MV-4-11 (cell line): ENCODE measurements at regions not wholly inside any gene's neighbourhood (a gene's known extent, or its start where the extent isn't known, plus 50 kb on each side); places are given as distances from the start of the nearest gene placed in this dataset.

ENCODE experiments used
- DNase-seq: peaks from one replicate; lab custom pipeline; 2025; lab: John Stamatoyannopoulos, UW

DNA sequence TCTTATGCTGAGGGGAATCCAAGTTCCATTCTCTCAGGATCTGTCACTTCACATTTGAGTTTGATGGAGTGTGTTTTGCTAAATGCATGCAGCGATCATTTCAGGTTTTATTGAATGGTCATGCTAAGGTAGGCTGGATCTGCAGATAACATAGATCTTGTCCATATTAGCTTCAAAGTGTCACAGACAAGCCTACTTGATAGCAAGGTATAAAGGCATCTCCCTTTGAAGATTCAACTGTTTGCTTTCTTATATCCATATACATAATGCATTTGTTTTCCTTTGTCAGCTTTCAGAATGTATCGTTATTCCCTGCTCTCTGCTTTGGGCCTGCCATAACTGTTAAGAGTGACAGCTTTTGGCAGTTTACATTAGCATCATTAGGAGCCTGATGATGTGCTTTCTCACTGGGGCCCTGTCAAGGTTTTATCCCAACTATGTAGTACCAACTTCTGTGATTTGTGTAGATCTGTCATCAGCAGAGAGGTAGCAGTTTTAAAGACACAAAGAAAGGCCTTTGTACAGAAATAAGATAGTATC is 604.3 kb upstream of the CDH7 start:
- DNase-seq, result no peak

DNA sequence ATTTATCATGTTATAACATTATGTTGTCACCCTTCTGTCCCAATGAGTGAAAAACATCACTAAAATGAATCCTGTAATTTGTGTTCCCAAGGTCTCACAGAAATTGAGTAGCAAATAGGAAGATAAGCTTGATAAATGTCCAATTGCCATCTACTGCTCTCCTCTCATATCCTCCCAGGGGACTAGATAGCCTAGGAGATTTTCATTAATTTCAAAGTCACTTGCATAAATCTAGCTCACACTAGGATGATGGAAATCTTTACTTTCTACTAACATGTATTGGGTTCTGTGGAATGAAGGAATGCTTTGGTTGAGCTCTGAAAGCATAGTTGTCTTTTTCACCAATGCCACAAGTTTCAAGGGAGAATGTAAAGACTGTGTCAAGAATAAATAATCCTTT is 605.5 kb upstream of the CDH7 start:
- no peak for DNase-seq

DNA sequence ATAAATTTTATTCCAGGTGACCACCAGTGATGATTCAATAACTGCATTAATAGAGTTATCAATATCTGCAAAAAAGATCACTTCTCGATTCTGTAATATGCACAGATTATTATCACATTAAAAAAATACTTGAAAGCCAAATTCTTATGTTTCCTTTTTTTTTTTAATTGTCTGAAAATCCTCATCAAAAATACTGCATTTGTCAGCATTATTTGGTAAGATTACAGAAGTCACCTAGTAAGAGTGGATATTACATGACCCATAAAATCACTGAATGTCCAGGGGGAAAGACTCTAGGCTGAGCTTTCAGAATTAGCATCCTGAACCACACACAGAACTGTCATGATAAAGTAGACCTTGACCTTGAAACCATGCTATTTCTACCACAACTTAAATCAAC is 617.2 kb upstream of the CDH7 start:
- no peak for DNase-seq

DNA sequence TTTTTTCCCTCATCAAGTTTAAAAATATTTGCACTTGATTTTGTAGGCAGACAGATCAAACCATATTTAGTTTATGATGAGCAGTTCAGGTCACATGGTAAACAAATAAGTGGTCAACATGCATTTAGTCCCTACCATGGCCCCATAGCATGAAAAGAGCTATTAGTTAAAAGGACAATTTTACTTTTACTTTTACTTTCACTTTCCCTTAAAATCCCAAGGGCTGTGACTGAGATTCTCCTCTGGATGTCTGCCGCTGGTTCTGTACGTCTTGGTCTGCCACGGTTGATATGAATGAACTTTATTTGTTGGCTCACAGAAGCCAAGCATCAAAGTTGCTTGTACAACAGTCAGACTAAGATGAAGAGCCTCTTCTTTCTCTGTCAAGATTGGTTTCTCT is 626.2 kb upstream of the CDH7 start:
- DNase-seq, result no peak

DNA sequence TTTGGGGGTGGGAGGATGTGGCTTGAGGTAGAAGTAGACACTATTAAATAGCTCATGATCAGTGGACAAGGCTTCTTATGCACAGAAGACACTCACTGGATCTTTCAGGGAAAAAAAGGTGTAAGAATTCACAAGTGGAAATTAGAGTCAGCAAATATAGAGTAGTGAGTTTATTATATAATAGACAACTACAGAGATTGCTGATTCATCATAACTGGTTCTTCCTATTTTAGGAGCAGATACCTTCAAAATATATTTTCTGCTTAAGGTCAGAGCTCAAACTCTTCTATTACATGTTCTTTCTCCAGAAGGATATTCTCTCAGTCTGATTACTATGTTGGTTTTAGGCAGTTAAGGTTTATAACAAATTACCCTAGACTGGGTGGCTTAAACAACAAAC is 646.9 kb upstream of the CDH7 start:
- DNase-seq, result no peak

DNA sequence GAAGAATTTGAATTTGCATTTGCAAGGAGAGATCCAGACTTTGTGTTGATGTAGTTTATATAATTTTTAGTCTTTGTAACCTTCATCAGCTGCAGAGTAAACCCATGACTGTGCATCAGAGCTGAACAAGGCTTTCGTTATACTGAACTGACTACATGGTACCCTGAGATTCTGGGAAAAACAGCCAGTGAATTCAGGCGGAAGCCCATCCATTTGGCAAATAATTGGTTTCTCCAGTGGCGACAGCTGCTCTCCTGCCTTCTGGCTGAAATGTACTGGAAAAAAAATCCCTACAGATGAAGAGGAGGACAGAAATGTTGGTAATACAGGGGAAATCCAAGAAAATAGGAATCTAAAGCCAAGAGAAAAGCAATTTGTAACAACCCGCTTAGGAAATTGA is 657.5 kb upstream of the CDH7 start:
- DNase-seq, result no peak

DNA sequence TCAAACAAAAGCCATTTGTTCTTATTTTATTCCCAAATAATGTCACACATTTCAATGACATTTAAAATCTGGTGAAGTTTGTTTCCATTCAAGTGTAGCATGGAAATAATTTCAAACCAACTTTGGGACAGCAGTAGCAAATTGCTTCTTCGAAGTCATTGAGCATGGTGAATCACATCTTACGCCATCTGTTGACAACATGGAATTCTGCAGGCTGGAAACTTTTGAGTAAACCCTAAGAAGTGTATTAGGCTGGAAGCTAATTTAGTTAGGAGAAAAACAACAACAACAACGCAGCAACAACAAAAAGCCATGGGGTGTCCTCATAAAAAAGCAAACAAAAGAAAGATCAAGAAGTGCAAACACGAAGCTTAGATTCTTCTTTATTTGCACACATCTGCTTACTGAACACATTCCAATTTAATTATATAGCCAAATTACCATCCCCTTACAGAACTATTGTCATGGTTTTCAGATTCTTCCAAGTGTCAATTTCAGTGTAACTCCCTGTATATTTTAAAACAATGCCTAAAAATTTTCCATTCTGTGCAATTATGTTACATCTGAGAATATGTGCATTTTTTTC is 659.0 kb upstream of the CDH7 start:
- DNase-seq, result peak; percentile 12

DNA sequence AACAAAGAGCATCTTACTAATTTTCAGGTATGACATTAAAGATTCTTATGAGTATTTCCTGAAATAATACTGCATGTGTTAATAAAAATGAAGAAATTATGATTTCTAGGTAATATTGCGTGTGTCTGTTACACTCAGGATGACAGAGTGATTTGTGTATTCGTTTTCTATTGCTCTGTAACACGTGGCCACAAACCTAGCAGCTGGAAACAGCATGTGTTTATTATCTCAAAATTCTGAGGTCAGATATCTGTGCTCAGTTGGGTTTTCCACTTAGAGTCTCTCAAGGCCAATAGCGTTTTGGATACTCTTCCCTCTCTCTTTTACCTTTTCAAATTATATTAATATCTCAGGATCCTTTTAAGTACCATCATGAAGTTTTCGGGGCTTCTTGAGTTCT is 667.9 kb upstream of the CDH7 start:
- DNase-seq, result no peak

DNA sequence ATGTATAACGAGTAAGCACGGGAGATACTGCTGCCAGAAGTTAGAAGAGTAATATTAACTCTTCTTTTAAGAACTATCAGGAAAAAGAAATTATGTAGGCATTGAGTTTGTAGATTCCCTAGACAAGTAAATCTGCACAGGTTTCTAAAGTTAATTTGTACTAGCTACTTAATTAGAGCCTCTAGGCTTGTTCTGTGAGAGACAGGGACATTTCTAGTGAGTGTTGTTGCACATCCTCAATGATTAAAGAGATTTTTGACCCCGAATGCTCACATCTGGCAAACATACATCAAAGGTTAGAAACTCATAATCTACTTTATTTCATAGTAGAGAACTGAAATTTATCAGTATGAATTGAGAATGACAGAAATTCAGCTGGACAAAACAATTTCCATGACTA is 669.0 kb upstream of the CDH7 start:
- no peak for DNase-seq

DNA sequence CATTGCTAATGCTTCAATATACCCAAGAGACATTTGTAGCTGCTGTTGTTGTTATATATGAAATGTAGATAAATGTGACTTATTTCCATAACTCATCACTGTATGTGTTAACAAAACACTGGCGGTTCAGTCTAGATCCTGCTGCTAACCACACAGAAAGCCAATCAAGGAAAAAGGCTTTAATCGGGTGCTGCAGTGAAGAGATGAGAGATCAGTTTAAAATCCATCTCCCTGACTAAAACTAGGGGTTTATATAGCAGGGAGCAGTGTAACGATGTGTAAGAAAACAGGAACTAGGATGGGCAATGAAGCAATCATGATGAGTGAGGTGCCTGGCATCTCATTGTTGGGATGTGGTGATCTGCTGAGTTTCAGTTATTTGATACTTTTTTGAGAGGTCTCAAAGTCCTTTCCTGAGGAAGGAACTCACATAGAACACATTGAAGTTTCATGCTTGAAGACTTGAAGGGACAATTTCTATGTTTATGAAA is 677.7 kb upstream of the CDH7 start:
- DNase-seq, result peak; percentile 38

DNA sequence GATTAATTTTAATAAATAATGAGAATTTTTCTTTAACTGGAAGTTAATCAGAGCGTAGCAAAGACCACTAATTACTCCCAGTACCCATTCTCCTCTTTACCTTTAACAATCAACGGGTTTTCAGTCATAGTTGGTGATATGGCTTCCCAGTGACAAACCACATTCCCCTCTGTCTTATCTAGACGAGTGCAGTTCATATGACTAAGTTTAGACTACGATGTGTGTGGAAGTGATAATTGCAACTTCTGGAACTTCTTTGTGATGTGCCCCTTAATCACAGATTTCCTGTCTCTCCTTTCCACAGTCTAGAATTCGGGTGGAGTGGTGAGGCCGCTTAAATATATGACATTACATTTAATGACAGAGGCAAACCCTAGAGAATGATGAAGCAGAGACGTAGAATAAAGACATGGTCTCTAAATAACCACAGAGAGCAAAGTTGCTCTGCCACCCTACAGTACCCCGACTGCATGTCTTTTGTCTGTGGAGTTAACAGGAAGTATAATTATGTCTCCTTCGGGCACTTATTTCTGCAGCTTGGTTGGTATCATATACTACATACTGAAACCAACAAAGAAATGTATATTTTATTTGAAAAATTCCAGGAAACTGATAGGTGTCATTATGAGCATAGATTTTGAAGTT is 693.3 kb upstream of the CDH7 start:
- no peak for DNase-seq

DNA sequence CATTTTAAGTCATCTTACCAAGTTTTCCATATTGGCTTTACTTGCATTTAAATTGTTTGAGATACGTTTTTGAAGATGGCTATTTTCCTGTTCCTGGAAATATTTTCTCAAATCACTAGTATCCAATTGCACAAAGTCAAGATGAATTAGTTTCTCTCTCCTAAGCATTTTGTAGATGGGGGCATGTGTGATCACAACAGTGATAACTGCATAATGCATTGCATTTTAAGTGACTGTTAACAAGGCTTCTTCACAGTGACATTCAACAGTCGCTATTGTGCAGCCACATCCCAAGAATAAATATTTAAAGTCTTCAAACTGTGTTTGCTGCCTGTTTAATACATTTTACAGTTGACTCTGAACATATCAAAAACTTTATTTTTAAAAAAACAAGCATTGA is 694.2 kb upstream of the CDH7 start:
- no peak for DNase-seq

DNA sequence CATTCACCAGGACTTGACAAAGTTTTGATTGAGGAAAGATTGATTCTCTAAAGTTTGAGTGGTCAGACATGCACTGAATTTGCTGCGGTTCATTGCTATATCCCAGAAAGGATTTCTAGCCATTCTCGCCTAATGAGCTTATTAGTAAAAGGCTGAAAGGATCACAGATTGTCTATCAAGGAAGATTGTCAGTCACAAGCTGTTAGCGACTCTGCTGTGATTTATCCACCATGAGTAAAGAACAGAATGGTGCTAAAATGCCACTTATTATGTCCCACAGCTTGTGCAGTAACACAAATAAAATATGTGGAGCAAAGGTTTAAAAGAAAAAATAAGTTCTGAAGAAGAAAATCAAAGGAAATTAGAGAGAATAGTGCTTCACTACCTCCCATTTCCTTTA is 701.2 kb upstream of the CDH7 start:
- no peak for DNase-seq

DNA sequence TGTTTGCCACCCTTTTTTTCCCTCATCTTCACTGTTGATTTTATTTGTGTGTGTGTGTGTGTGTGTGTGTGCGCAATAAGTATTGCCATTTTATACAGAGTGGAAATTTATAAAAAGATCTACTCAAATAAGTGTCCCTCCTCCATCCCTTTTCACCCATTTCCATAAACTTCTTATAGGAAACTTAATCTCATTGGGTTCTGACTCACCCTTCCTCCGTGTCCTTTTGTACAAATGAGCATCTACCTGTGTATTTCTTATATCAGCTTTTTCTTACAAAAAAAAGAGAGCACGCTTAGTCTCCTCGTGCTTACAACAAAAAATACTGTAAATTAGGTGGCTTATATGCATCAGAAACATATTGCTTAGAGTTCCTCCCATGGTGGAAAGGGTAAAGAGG is 711.2 kb upstream of the CDH7 start:
- DNase-seq, result no peak

DNA sequence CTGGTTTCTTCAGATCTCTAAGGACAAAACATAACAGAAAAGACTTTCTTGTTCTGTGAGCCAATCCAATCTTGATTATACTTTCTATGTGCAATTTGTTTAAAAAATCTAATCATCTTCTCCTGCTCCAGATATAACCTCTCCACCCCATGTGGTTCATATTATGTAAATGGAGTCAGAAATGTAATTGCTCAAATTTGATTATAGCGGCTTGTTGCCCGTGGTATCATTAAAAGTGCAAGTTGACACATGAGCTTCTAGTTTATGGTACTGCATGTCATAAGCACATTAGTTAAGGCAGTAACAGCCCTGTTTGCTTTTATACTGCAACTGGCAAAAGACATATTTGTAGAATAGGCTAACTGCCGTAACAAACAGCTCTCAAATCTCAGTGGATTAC is 715.1 kb upstream of the CDH7 start:
- no peak for DNase-seq

DNA sequence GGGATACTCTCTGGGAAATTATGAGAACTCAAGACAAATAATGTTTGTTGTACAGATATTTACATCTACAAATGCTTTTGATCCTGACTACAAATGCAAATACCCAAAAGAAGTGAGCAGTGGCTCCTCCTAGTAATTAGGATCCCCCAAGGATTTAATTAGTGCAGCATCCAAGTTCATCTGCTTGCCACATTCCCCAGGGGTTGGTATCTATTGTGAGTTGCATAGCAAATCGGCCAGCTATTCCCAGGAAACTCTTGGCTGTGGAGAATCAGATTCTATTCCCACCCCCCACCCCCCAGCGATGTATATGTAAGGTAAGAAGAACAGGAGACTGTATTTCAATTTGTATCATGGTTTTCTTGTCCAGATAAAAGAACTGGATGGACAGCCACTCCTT is 725.1 kb upstream of the CDH7 start:
- DNase-seq, result no peak

DNA sequence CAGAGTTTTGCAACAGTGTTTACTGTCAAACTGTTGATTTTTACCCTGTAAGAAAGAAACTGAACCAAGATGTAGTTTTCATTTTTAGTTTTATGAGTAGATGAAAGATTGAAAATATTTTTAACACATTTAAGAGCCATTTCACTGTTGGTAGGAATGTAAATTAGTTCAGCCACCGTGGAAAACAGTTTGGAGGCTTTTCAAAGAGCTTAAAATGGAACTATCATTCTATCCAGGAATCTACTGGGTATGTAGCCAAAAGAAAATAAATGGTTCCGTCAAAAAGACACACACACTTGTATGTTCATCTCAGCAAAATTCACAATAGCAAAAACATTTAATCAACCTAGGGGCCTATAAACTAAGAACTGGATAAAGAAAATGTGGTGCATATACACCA is 729.8 kb upstream of the CDH7 start:
- no peak for DNase-seq

DNA sequence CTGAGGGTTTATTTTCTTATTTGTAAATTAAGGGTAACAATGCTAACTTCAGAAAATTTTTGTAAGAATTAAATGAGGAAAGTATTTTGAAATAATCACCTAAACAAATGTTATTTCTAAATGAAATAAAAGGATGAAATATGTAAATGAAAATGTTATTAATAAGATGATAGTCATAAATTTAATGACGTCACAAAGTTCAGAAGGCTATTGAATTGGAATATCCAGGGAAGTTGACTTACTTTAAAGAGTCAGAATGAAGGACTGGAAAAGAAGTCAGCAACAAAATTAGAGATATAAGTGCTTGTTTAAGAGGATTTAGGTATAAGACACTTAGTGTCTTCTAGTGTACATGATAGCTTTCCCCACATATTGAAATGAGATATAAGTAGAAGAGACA is 732.6 kb upstream of the CDH7 start:
- DNase-seq, result no peak

DNA sequence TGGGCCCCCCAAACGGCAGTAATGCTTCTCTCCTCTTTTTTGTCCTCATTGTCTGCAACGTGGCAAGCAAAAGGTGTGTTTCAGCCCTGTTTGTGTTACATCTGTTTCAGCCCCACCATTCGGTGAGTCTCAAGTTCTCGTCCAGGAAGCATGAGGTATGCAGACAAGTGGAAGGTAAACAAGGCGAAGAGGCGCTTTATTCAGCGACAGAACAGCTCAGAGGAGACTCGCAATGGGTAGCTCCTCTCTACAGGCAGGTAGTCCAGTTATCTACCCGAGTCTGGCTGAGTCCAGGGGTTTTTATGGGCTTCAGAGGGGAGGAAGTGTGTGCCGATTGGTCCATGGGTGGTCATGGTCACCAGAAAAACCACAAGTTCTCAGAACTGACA is 733.4 kb upstream of the CDH7 start:
- DNase-seq, result no peak

DNA sequence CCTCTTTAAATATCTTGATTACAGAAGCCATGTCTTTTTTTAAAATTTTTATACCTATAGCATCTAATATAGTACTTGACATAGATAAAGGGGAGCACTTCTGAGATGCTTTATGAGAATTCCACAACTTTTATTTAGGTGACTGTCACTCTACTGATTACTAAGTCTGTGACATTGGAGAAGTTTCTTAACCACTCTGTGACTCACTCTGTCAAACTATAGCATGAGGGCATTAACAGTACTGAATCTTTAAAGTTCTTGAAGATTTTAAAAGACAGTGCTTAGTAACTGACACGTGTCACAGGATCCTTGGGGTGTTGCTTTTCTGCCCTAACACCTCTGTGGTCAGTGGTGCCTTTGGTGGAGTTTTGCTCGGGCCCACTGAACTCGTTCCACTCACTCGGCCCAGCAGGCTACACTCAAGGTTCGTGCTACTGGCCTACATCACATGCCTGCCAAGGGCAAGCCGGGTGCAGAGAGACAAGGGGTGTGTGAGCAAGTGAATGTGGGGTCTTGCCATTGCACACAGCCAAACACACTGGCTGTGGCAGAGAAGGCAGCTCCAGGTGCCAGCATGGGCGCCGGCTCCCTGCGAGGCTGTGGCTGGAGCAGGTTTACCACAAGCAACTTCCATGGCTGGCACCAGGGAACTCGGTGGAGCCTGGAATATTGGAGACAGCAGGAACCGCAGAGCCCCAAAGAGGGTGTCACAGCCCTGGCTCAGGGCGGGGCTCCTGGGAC is 734.0 kb upstream of the CDH7 start:
- no peak for DNase-seq

DNA sequence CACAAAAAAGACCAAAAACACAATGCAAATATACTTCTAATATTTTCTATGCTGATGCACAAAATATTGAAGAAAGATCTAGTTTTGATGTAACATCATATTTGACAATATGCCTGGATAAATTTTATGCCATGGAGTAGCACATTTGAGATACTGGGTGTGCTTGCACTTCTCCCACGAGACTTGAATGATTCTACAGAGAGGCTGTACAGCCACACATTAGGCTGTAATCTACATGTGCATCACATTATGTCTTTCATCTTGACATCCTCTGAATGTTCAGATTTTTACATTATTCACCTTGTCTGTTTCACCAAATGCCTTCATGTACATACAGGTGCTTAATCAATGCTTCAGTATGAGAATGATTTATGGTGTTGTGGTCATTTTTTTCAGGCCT is 756.4 kb upstream of the CDH7 start:
- DNase-seq, result no peak

DNA sequence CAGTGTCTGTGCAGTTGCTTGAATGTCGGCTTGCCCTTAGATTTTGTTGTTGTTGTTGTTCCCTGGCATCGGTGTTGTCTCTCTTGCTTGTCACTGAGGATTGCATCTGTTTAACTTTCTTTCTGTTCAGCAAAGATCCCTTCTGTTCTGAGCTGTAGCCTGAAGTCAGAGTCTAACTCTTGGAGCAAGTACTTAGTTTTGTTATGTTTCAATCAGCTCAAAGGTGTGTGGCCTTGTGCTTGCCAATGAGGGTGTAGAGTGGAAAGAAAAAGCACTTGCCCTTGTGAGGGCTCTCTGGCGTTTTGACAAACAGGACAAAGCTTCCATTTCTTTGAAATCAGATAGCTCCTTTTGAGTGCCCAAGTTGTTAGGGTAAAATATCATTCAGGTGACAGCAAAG is 757.1 kb upstream of the CDH7 start:
- no peak for DNase-seq

DNA sequence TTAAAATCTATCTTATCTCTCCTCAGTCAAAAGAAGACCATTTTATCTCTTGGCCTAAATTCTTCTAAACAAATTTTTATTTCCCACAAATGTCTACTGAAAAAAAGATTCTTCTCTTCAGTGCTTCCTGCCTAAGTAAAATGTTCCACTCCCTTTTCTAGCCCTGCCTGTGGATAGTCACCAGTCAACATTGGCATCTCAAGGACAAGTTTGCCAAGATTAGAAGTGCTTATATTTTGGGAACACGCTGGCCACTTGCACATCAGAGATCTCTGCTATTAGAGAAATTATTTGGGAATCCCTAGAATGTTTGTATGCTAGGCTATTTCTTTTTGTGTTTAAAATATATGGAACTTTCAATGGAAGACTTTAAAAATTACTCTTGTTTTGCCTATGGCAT is 758.2 kb upstream of the CDH7 start:
- no peak for DNase-seq
